ENCODE measurements at regions not wholly inside any gene's neighbourhood (a gene's known extent, or its start where the extent isn't known, plus 50 kb on each side); places are given as distances from the start of the nearest gene placed in this dataset.

GRCh38 chr5:99955962-99956361, 579.2 kb upstream of the FAM174A start:
- DNase-seq: no peak
- TF ChIP-seq GATA1 (IDR thresholded peaks at IDR 0.05; ENCODE audit: low read depth, low read length): no peak
- no peak for TF ChIP-seq POLR2A (IDR thresholded peaks at IDR 0.05; ENCODE audit: low read length)

- TF ChIP-seq GATA1 (IDR thresholded peaks at IDR 0.05; ENCODE audit: low read depth, low read length) (no peak), POLR2A (IDR thresholded peaks at IDR 0.05; ENCODE audit: low read length) (no peak)
- no peak for DNase-seq
These were observed 580.2 kb upstream of the FAM174A start for GRCh38 chr5:99955006-99955405.

GRCh38 chr5:99949969-99950524, 585.1 kb upstream of the FAM174A start:
- TF ChIP-seq GATA1 (IDR thresholded peaks at IDR 0.05; ENCODE audit: low read depth, low read length) (no peak), POLR2A (IDR thresholded peaks at IDR 0.05; ENCODE audit: low read length) (no peak)
- no peak for DNase-seq

GRCh38 chr5:99949361-99949760, 585.8 kb upstream of the FAM174A start:
- DNase-seq: no peak
- TF ChIP-seq GATA1 (IDR thresholded peaks at IDR 0.05; ENCODE audit: low read depth, low read length) (no peak), POLR2A (IDR thresholded peaks at IDR 0.05; ENCODE audit: low read length) (no peak)

- no peak for DNase-seq
- TF ChIP-seq GATA1 (IDR thresholded peaks at IDR 0.05; ENCODE audit: low read depth, low read length) (no peak), POLR2A (IDR thresholded peaks at IDR 0.05; ENCODE audit: low read length) (no peak)
These were observed 586.3 kb upstream of the FAM174A start for GRCh38 chr5:99948850-99949249.

GRCh38 chr5:99945478-99946442, 589.4 kb upstream of the FAM174A start:
- DNase-seq: no peak
- TF ChIP-seq POLR2A (IDR thresholded peaks at IDR 0.05; ENCODE audit: low read length) (no peak), GATA1 (IDR thresholded peaks at IDR 0.05; ENCODE audit: low read depth, low read length) (no peak)

- TF ChIP-seq POLR2A (IDR thresholded peaks at IDR 0.05; ENCODE audit: low read length) (no peak), GATA1 (IDR thresholded peaks at IDR 0.05; ENCODE audit: low read depth, low read length) (no peak)
- no peak for DNase-seq
These were observed 594.6 kb upstream of the FAM174A start for GRCh38 chr5:99940540-99940939.

GRCh38 chr5:99936911-99937310, 598.3 kb upstream of the FAM174A start:
- DNase-seq: no peak
- TF ChIP-seq POLR2A (IDR thresholded peaks at IDR 0.05; ENCODE audit: low read length) (no peak), GATA1 (IDR thresholded peaks at IDR 0.05; ENCODE audit: low read depth, low read length) (no peak)

GRCh38 chr5:99929806-99930135, 605.4 kb upstream of the FAM174A start:
- TF ChIP-seq POLR2A (IDR thresholded peaks at IDR 0.05; ENCODE audit: low read length): no peak
- no peak for TF ChIP-seq GATA1 (IDR thresholded peaks at IDR 0.05; ENCODE audit: low read depth, low read length)
- DNase-seq: no peak

- TF ChIP-seq POLR2A (IDR thresholded peaks at IDR 0.05; ENCODE audit: low read length) (no peak), GATA1 (IDR thresholded peaks at IDR 0.05; ENCODE audit: low read depth, low read length) (no peak)
- DNase-seq: no peak
These were observed 605.9 kb upstream of the FAM174A start for GRCh38 chr5:99929067-99929805.

- no peak for TF ChIP-seq GATA1 (IDR thresholded peaks at IDR 0.05; ENCODE audit: low read depth, low read length)
- TF ChIP-seq POLR2A (IDR thresholded peaks at IDR 0.05; ENCODE audit: low read length): no peak
- no peak for DNase-seq
These were observed 606.7 kb upstream of the FAM174A start for GRCh38 chr5:99928490-99928889.

- TF ChIP-seq GATA1 (IDR thresholded peaks at IDR 0.05; ENCODE audit: low read depth, low read length): no peak
- no peak for TF ChIP-seq POLR2A (IDR thresholded peaks at IDR 0.05; ENCODE audit: low read length)
- DNase-seq: no peak
These were observed 608.7 kb upstream of the FAM174A start for GRCh38 chr5:99926463-99926862.

GRCh38 chr5:99922386-99922785, 612.8 kb upstream of the FAM174A start:
- TF ChIP-seq POLR2A (IDR thresholded peaks at IDR 0.05; ENCODE audit: low read length) (no peak), GATA1 (IDR thresholded peaks at IDR 0.05; ENCODE audit: low read depth, low read length) (no peak)
- no peak for DNase-seq

- TF ChIP-seq GATA1 (IDR thresholded peaks at IDR 0.05; ENCODE audit: low read depth, low read length) (no peak), POLR2A (IDR thresholded peaks at IDR 0.05; ENCODE audit: low read length) (no peak)
- no peak for DNase-seq
These were observed 623.2 kb upstream of the FAM174A start for GRCh38 chr5:99911971-99912370.

All from erythroblast (primary cell).